ENCODE measurements at regions not wholly inside any gene's neighbourhood (a gene's known extent, or its start where the extent isn't known, plus 50 kb on each side); places are given as distances from the start of the nearest gene placed in this dataset.
"Not testable (repeated sequence)": the region's sequence is repeated elsewhere in the genome, so short reads cannot be mapped to it uniquely, and the experiment has no call there.

DNA sequence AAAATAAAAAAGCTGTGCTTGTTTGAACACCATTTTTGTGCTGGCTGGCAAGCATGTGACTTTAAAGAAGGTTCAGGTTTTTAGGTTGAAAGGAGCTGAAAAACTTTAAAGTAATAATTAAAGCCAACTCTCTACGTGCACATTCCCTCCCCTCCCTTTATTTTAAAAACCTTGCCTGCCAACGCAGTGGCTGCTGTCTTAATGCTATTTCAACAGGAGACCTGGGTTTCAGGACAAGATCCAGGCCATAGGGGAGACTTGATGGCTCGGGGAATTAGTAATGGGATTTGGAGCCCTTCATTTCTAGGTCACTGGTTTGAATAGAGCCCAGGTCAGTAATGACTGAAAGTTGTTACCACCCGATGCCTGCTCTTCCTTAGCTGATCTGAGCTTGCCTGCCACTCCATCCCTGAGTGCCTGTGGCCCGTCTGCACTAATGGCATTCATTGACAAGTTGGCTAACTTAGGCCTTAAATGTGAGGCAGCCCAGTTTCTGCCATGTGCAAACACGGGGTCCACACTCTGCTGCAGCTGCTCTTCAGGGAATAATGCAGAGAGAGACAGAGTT lies 1233.2 kb upstream of the ZEB2 start:
- DNase-seq = no peak

DNA sequence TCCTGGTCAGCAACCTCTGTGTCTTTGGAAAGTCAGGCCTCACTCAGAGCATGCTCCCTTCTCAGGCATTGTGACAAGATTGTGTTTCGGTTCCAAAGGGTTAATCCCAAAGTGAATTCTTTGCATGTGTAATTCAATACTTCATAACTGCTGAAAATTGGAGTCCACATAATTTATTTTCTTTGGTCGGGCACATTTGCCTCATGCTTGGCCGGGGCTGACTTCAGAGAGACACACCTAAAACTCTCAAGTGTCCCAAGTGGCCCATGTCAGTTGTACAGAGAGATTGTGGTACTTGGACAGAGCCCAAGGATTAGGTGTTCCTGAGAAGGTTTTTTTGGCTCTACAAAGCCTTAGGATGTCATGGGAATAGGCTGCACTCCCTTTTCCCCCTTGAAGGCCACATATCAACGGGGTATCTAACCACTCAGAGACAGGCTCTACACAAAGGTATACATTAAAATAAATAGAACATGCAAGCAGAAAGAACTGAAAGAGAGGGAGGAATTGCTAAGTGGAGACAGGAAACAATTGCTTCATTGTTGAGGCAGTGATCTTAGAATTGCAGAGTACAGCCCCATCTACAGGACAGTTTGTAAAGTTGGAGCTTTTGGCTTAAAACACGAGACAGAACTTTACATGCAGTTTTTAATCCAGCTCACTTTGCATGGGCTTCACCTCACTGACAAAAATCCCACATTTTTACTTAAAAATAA lies 1232.3 kb upstream of the ZEB2 start:
- DNase-seq = no peak

DNA sequence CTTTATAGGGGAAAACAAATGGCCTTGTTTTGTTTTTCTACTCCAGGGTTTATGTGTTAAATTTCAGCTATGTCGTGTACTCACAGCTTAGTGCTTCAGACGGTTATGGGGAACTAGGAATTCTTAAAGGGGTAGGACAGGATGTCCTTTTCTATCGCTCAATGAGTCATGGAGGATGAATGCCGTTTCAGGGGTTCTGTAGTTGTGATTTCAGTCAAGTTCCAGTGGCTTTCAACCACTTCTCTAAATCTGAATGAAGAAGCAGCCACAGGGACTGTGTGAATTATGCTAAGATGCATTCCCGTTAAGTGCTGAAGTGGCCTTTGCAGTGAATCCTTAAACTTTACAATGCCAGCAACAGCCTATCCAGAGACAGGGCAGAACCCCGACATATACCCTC lies 1231.7 kb upstream of the ZEB2 start:
- no peak for DNase-seq

DNA sequence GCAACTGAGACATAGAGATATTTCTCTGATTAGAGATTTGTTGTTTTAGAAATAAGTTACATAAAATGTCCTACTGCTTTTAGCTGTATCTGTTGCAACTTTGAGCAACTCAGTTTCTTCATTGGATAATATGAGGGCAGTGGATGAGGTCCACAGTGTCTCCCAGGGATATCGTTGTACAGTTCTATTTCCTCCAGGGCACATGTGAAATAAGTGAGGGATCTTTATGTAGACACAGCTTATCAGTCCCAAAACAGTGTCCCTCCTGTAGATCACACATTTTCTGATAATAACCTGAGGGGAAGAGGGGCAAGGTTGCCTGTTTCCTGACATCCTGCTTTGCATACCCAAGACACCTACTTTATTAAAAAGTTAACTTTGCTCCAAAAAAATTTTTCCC lies 1231.2 kb upstream of the ZEB2 start:
- DNase-seq = no peak

DNA sequence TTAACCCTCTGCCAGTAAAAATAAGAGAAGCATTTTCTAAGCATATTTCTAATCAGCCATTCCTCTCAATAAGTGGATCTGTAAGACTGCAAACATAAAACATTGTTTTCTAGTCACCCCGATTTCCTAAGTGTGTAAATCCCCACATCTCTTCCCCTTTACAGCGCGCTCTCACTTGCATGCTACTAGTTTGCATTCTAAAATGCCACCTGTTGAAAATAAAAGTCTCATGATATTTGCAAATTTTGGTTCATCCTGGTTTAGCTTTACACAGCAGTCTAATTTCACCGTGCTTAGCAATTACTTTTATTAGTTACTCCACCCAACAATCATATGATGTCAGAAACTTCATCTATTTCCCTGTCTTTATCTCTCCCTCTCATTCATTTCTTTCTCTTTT lies 1230.7 kb upstream of the ZEB2 start:
- DNase-seq = no peak

DNA sequence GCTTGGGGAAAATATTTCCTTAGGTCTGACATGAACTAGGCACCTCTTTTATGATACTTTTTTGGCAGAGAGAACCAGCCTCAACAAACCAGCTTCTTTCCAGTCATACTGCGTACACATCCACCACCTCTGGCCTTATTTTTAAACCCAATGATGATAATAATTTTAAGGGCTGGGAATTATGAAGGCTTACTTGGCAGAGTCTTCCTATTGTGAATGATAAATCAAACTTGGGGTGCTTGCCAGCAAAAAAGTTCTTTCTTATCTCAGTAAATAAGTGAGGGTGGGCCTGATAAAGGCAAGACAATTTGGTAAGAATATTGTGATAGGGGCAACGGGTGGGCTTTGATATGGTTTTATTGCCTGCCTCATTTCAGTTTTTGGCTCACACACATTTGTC lies 1230.2 kb upstream of the ZEB2 start:
- no peak for DNase-seq

DNA sequence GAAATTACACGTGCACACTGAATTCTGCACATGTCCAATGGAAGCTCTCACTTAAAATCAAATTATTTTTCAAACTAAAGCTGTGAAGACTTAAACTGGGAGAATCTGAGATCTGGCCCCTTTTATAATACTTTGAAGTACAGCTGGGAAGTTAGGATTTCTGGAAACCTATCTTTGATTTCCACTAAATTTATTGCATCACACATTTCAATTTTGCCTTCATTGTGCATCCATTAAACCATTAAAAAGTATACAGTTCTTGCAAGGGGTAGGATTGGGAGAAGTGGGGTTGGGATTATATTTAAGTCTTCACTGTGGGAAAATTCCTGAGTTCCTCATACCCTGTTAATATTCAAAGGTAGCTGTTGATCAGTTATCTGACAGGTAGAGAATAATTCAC lies 1229.6 kb upstream of the ZEB2 start:
- DNase-seq = no peak

DNA sequence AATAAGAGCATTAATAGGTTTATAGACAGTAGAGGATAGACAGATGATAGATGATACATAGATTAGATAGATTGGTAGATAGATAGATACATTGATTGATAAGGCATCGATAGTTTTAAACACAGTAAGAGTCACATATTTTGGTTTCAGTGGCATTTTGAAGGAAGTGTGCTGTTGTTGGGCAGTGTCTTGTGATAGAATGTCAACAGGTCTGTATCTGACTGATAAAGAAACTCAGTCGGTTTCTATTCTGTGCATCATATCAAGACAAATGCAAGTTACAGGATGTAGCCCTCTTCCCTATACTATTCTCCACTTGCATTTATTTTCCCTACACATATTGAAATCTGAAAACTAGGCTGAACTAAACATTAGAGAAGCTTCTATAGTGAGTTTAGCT lies 1229.0 kb upstream of the ZEB2 start:
- no peak for DNase-seq

DNA sequence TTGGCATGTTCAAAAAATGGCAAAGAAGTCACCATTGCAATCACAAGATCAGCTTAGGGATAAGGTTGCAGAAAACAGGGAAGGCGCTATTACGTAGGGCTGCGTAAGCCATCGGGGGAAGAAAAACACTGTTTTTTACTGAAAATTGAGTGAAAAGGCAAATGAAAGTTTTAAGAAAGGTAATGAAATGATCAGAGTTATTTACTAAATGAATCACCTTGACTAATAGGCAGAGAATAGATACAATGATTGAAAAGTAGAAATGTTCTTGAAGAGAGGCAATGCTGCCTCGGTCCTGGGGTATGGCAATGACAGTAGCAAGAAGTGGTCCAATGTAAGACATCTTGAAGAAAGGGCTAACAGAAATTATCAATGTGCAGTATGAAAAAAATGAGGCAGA lies 1227.8 kb upstream of the ZEB2 start:
- no peak for DNase-seq

DNA sequence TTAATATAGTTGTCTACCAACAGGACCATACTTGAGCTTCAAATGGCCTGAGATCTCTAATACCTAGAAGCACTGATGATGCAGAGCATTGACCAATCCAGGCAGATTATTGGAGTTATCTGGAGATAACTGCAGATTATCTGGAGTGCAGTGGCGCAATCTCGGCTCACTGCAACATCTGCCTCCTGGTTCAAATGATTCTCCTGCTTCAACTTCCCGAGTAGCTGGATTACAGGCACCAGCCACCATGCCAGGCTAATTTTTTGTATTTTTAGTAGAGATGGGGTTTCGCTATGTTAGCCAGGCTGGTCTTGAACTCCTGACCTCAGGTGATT lies 1225.4 kb upstream of the ZEB2 start:
- DNase-seq = not testable (repeated sequence)

DNA sequence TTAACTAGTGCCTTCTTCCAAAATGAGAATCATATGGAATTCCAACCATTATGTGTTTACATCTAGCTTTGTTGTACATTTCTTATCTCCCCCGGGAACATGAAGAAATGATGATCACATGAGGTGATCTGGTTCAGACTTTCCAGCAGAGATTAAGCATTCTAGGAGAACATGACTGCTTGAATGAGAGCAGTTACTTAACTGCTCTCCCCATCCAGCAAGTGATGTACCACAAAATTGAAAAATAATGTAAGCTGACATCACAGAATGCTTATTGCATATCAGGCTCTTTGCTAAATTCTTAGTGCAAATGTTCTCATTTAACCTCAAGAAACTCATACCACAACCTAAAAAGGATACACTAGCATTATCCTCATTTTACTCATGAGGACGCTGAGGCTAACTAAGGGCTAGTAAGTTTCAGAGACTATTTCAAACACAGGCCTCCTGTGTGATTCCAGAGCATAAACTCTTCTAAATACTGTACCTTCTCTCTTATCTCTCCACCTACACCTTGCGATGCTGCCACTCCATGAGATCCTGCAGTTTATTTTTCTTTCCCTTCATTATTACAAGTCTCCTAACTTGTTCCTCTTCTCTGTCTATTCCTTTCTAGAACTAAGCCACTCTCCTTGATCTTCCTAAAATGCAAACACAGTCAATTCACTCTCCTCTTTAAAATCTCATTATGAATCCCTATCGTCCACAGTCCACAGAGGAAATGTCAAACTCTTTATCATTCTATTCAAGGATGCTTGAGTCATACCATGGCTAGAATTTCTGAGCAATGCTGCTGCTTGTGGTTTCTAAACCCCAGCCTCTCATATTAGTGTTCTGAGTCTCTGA lies 1224.8 kb upstream of the ZEB2 start:
- no peak for DNase-seq

DNA sequence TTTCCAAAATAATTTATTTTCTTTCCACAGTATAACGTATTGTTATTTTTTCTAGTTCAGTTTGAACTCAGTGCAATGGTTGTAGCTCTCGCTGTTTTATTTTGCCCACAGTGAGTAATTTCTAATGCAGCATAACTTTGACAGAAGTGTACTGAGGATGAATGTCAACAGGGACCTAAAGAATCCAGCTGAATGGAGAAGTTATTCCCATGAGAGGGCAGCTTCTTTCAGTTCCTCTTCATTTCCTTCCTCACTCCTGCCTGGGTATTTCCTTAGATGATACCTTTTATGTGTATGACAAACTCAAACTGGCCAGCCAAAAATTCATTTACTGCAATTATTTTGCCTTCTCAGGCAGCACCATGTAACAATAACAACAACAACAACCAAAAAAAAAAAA lies 1223.1 kb upstream of the ZEB2 start:
- DNase-seq = no peak

DNA sequence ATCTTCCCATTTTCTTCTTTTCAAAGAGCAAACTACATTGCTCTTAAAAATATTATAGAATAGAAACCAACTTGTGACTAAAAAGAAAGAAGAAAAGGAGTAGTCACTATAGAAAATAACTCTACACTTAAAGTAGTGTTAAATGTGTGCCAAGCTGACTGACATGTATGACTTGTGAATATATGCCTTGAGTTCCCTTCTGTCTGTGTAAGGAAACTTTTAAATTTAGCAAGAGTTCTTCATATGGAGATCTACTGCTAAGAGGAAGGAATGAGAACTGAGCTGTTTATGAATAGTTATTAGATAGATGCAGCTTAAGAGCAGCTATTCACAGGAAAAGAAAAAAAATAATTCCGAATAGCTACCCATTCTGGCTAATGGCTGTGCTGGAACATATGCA lies 1221.7 kb upstream of the ZEB2 start:
- no peak for DNase-seq

DNA sequence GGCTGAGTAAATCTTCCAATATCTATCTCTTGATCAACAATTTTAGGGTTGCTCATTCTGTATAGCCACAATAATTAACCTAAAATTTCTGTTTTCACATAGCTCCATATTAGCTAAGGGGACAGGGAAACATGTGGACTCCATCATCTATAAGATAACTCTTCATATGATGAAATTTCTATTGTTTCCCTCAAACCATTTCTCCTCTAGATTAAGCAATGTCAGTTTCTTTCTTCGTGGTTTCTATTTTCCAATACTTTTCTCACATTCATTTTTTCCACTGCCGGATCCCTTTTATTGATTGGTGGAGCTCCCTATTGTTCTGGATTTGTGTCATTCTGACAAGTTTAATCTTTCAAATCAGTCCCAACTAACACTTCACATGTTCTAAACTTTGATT lies 1221.3 kb upstream of the ZEB2 start:
- no peak for DNase-seq

DNA sequence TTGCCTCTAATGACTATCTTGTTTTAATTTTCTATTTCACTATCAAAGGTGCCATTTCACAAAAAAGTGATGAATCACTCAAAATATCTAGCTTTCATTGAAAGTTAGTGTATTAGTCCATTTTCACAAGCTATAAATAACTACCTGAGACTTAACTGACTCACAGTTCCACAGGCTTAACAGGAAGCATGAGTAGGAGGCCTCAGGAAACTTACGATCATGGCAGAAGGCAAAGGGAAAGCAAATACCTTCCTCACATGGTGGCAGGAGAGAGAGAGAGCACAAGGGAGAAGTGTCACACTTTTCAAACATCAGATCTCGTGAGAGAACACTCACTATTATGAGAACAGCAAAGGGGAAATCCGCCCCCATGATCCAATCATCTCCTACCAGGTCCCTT lies 1220.4 kb upstream of the ZEB2 start:
- DNase-seq = no peak

DNA sequence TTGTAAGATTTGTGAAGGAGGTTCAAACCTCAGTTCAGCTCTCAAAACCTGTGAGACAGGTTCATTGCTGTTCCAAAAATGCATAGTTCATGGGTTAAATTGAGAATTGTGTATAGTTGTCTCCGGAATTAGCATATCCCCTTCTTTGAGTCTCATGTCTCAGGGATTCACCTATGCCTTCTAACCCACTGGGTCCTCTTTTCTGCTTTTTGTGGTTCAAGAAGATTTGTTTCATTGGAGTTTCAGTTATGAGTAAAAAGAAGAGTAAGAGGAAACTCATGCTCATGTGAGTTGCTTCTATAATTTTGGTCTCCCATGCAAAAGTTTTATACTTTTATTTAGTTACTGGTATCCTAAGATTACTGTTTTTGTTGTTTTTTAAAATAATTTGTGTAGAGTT lies 1219.8 kb upstream of the ZEB2 start:
- DNase-seq = no peak

DNA sequence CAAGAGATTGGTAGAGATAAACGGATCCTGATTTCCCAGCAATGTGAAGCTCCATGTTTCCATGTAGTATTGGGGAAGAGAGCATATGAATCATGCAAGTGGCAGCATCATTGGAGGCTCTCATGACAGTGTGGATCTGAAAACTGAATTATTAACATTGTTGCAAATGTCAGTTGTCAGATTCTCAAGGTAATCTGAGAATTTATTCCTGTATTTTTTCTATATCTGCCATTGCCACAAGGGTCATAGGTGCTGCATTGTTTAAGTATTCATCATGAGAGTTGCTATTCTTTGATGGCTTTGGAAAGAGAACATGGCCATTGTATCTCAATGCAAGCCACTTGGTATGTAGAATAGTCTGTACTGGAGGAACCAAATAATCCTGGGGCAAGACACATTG lies 1217.0 kb upstream of the ZEB2 start:
- no peak for DNase-seq

DNA sequence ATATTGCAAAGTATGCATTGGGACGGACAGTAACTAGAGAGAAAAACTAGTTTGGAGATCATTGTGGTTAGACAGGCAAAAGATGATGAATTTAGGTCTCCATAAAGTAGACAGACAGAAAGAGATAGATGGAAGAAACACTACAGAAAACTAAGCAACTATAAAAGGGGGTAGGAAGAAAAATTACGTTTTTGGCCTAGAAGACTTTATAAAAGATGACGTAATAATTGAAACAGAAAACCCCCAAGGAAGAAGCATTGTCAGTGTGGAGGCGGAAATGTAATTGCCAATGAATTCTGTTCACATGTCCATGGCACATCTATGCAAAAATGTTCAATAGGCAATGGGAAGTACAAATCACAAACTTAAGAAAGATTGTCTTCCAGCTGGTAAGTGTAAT lies 1211.5 kb upstream of the ZEB2 start:
- no peak for DNase-seq

DNA sequence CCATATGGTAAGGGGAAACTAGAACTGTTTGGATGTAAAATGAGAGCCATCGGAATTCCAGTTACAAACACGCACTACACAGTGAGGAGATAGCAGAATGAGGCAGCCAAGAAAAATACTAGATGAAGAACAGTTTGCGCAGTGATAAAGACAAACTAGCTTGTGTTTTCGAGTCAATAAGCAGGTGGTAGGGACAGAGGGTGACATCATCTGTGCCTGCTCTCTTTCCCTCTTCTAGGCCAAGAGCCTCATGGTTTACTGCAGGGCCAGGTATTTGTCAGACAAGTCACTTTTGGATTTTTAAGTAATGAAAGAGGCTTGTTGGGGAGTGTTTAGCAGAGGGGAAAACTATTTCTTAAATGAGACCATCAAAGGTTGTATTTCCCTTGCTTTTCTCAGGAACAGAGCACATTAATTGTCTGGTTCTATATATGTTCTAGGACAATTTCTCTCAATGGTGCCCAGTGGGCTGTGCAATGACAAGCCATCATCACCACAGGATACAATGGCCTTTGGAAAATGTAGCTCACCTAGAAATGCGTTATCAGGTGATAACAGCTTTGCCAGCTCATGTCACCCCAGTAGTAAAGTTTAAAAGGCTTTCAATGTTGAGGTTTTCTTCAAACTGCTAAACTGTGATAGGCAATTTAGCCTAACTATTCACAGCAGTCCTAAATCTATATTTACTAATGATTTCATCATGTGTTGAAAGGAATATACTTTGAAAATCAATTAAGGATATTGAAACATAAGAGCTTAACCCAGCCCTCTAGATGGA lies 1210.3 kb upstream of the ZEB2 start:
- DNase-seq = no peak

DNA sequence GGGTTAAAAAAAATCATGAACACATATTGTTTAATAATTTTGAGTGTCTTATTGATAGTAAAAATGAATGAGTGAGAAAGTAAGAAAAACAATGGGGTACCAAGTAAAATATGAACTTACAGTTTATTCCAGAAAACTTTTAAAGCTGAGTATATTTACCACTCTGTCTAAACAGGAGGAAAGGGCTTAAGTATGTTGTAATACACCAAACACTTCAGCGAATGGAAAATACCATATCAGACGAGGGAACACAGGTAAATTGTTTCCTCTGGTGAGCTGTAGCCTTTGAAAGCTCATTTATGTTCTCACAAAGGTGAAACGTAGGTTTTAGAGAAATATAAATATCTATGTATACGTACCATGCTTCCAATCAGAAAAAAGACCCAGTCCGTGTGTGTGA lies 1209.6 kb upstream of the ZEB2 start:
- no peak for DNase-seq

DNA sequence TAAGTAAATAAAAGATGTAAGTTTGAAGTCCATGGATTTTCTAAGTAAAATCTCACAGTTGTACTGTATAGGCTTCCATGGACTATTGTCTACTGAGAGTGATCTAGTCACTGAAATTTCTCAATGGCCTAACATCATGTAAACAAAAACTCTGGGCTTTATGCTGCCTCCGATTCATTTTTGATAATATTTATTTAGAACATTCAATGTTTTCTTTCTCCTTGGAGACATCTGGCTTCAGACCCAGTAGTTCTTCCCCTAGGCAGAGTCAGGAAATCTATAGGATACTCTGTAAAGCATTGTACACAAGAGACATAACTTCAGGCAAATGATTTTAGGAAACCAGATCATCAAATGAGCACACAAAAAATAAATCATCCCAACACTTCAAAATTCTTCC lies 1208.6 kb upstream of the ZEB2 start:
- DNase-seq = no peak

DNA sequence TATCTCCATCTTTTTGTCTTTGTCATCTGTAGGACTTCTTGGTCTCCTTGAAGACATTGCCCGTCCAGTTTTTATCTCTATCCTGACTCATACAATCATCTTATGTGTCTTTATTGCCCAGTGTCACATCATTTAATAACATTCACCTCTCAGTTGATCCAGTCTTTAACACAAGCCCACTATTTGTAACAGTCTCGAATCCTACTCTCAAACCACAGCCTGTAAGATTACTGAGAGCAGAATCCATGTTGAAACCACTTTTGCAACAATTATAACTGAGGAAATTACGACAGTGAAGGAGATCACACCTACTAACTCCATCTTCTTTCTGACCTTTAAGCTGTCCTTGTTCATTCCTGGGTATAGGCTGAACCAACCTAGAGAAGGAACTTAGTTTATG lies 1206.0 kb upstream of the ZEB2 start:
- no peak for DNase-seq

DNA sequence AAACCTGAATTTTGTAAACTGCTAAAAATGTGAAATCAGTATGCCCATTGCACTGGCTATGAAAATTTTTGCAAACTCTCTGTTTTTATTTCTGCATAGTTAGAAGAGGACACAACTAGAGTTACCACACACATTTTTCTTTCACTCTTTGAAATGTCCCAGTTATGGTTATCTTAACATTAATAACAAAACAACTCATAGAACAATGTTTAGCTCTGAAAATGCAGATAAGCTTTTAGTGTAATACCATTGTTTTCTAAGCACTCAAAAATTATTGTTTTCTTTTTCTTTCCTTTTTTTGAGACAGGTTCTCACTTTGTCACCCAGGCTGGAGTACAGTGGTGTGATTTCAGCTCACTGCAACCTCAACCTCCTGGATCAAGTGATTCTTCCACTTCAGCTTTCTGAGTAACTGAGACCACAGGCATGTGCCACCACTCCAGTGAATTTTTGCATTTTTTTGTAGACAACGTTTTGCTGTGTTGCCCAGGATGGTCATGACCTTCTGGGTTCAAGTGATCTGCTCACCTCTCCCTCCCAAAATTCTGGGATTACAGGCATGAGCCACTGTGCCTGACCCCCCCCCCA lies 1204.5 kb upstream of the ZEB2 start:
- no peak for DNase-seq

Measured in activated gamma-delta T cell (primary cell).